NCI-H1048 (cell line): ENCODE measurements at regions not wholly inside any gene's neighbourhood (a gene's known extent, or its start where the extent isn't known, plus 50 kb on each side); places are given as distances from the start of the nearest gene placed in this dataset.

Source experiments
- DNase-seq: peaks from one replicate; lab custom pipeline; 2025; lab: John Stamatoyannopoulos, UW

GRCh38 chr6:40194447-40195170 is 260.3 kb upstream of the MOCS1 start:
- DNase-seq, result no peak

GRCh38 chr6:40192516-40192915 is 258.3 kb upstream of the MOCS1 start:
- no peak for DNase-seq

- no peak for DNase-seq
Measured at GRCh38 chr6:40188931-40189330, 254.7 kb upstream of the MOCS1 start.

- no peak for DNase-seq
Measured at GRCh38 chr6:40187535-40188144, 253.4 kb upstream of the MOCS1 start.

GRCh38 chr6:40185486-40185885 is 251.2 kb upstream of the MOCS1 start:
- DNase-seq, result no peak

- no peak for DNase-seq
Measured at GRCh38 chr6:40183902-40184301, 249.6 kb upstream of the MOCS1 start.

- DNase-seq, result no peak
Measured at GRCh38 chr6:40181367-40181766, 247.1 kb upstream of the MOCS1 start.

GRCh38 chr6:40180271-40180670 is 246.0 kb upstream of the MOCS1 start:
- DNase-seq, result no peak

- no peak for DNase-seq
Measured at GRCh38 chr6:40179496-40179895, 245.2 kb upstream of the MOCS1 start.

- DNase-seq, result no peak
Measured at GRCh38 chr6:40177598-40177997, 243.3 kb upstream of the MOCS1 start.

GRCh38 chr6:40176152-40176551 is 241.9 kb upstream of the MOCS1 start:
- DNase-seq, result no peak

- DNase-seq, result no peak
Measured at GRCh38 chr6:40172272-40172671, 238.0 kb upstream of the MOCS1 start.

GRCh38 chr6:40171343-40171742 is 237.1 kb upstream of the MOCS1 start:
- DNase-seq, result no peak

- DNase-seq, result no peak
Measured at GRCh38 chr6:40170856-40171255, 236.6 kb upstream of the MOCS1 start.

- DNase-seq, result no peak
Measured at GRCh38 chr6:40169878-40170277, 235.6 kb upstream of the MOCS1 start.

GRCh38 chr6:40166963-40167362 is 232.7 kb upstream of the MOCS1 start:
- DNase-seq, result no peak

GRCh38 chr6:40165036-40165709 is 230.9 kb upstream of the MOCS1 start:
- DNase-seq, result no peak

GRCh38 chr6:40164345-40164755 is 230.1 kb upstream of the MOCS1 start:
- DNase-seq, result no peak

GRCh38 chr6:40163924-40164323 is 229.7 kb upstream of the MOCS1 start:
- DNase-seq, result no peak

GRCh38 chr6:40162074-40162473 is 227.8 kb upstream of the MOCS1 start:
- DNase-seq, result no peak

GRCh38 chr6:40160826-40161225 is 226.6 kb upstream of the MOCS1 start:
- DNase-seq, result no peak

GRCh38 chr6:40159865-40160264 is 225.6 kb upstream of the MOCS1 start:
- no peak for DNase-seq

GRCh38 chr6:40152701-40153436 is 218.6 kb upstream of the MOCS1 start:
- no peak for DNase-seq
